Esophagus muscularis mucosa (tissue), 4 donors: ENCODE measurements at regions not wholly inside any gene's neighbourhood (a gene's known extent, or its start where the extent isn't known, plus 50 kb on each side); places are given as distances from the start of the nearest gene placed in this dataset.

Source experiments
- CTCF ChIP-seq, 3 experiments: fragments of 200-600 bp in 2 of 3; fragments of 450-650 bp in 1 of 3; sonication (generic) in 2 of 3; IDR thresholded peaks; one replicate each; pipeline ENCODE4 v1.5.1; 2017 to 2019; ENCODE audit warnings: antibody characterized with exemption in 3 of 3, mild to moderate bottlenecking in 2 of 3, moderate library complexity in 1 of 3
- EP300 ChIP-seq: sonication (generic); formaldehyde crosslinking; IDR thresholded peaks from one replicate; pipeline ENCODE4 v1.6.1; 2017; ENCODE audit warnings: antibody characterized with exemption
- POLR2AphosphoS5 ChIP-seq, 2 donors: sonication (generic); formaldehyde crosslinking; IDR thresholded peaks; one replicate each; pipeline ENCODE4 v1.6.1; 2017; ENCODE audit warnings: antibody characterized with exemption in 2 of 2

DNA sequence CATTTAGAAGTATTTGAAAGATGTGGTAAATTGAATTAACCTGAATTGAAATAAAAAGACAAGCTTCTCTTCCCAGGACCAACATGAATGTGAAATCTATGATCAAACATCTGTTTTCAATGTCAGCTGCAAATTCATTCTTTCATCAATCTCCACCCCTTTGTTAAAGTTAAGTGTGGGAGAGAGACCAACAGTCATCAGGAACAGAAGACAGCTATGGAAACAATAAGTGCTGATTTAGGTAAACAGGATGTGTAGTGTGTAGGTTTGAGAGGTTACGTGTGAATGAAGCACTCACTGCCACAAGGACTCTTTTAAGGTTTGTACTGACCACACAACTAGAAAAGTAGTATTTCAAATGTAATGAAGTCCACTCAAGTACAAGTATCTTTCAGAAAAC lies 1659.8 kb upstream of the CELF4 start:
- no peak for TF ChIP-seq POLR2AphosphoS5 (IDR thresholded peaks at IDR 0.05)
- no peak for TF ChIP-seq CTCF (IDR thresholded peaks at IDR 0.05)
- no peak for TF ChIP-seq EP300
